Putamen (tissue), 1 donor: ENCODE measurements at regions not wholly inside any gene's neighbourhood (a gene's known extent, or its start where the extent isn't known, plus 50 kb on each side); places are given as distances from the start of the nearest gene placed in this dataset.

Source experiments
- DNase-seq: peaks from one replicate; pipeline ENCODE4 v3.0.0-alpha.2; 2016; ENCODE audit warnings: low spot score

DNA sequence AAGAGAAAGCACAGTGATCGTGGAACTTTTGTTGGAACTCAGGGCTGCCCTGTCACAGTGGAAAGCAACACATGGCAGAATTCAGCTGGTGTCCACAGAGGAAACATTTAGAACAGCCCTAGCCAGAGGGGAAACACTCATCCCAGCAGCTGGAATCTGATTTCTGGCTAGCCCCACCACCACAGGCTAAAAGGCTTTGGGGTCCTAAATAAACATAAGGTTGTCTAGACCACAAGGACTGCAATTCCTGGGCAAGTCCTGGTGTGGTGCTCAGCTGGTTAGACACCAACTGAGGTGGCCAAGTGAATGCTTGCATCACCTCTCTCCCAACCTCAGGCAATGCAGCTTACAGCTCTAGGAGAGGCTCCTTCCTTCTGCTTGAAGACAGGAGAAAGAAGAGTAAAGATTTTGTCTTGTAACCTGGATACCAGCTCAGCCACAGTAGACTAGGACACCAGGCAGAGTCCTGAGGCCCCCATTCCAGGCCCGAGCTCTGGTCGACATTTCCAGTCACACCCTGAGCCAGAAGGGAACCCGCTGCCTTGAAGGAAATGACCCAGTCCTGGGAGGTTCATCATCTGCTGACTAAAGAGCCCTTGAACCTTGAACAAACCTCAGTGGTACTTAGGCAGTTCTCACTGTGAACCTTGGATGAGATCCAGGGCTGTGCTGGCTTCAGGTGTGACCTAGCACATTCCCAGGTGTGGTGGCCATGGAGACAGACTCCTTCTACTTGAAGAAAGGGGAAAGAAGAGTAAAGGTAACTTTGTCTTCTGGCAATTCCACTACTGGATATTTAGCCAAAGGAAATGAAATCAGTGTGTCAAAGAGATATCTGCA, 85.4 kb upstream of the PLXNC1 start:
- DNase-seq: no peak

GRCh38 chr12:94070520-94070919, 77.9 kb upstream of the PLXNC1 start:
- DNase-seq: no peak

DNA sequence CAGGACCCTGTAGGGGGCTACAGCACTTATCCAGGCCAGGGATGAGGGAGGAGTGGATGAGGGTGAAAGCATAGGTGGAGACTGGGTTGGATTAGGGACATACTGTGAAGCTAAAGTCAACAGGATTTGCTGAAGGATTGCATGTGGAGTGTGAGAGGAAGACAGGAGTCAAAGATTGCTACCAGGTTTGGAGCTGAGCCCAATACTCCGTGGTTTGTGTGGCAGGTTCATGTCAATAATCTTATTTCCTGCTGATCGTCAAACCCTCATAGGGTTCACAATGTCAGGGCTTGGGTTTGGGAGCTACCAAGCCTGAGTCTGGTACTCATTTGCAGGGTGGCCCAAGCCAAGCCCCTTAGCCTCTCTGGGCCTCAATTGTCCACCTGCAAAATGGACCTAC, 77.1 kb upstream of the PLXNC1 start:
- no peak for DNase-seq

- no peak for DNase-seq
These were observed 74.8 kb upstream of the PLXNC1 start for GRCh38 chr12:94073441-94074051.

GRCh38 chr12:94074216-94074979, 74.0 kb upstream of the PLXNC1 start:
- peak; percentile 36 for DNase-seq

GRCh38 chr12:94074980-94075629, 73.3 kb upstream of the PLXNC1 start:
- DNase-seq: peak; percentile 21

- no peak for DNase-seq
These were observed 71.2 kb upstream of the PLXNC1 start for GRCh38 chr12:94077209-94077608.

- DNase-seq: no peak
These were observed 70.1 kb upstream of the PLXNC1 start for GRCh38 chr12:94078138-94078723.

DNA sequence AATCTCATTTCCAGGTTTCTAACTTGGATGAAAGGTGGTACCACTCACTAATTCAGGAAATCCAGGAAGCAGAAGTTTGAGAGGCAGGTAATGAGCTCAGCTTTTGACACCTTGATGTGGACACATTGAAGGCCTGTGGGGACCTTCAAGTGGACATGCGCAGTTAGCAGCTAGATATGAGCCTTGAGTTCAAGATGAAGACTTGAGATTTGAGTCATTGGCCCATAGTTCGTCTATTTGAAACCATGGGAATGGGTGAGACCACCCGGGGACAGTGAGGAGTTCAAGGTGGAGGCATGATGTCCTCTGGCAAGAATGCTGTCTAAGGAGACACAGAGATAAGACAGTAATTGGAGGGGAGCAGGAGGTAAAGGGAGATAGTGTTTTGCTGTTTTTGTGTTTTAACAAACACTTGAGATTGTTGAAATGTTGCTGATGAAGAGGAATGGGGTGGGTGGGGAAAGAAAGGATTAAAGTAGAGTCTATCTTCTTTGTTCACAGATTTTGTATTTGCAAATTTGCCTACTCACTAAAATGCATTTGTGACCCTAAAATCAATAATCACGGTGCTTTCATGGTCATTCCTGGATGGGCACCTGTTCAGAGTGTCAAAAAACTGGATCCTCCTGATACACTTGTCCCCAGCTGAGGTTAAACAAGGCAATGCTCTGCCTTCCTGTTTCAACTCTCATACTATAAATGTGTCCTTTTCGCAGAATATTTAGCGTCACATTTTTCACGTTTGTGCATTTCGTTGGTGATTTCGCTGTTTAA, 69.5 kb upstream of the PLXNC1 start:
- DNase-seq: no peak

DNA sequence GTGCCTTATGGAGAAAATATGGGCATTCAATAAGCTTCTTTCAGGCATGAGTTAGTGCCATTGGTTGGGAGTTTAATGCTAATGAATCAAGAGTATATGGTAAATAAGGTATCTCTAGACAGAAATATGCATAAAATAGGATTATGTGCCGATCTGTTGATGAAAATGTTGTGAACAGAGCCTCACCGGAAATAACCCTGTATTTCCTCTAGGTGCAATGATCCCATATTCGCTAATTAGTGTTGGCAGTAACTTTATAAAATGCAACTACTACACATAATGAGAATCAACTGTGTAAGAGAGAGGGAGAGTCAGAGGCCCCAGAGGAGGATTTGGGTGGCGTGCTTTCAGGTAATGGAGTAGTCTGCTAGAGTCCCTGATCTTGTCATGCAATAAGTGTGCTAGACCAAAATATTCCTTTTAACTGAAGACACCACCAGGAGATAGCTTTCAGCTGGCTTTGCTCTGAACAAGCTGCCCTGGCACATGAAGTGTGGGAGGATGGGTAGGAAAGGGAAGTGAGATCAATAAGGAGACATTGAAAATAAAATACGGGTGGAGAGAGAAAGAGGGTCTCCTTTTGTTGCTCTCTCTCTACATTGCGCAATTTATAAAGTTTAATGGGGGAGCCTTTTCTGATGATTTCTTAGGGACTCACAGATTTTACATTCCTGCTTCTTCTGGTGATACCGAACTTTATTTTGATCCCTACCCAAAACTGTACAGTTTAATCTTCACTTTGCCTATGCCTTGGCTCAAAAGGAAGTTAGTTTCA, 68.6 kb upstream of the PLXNC1 start:
- DNase-seq: no peak

DNA sequence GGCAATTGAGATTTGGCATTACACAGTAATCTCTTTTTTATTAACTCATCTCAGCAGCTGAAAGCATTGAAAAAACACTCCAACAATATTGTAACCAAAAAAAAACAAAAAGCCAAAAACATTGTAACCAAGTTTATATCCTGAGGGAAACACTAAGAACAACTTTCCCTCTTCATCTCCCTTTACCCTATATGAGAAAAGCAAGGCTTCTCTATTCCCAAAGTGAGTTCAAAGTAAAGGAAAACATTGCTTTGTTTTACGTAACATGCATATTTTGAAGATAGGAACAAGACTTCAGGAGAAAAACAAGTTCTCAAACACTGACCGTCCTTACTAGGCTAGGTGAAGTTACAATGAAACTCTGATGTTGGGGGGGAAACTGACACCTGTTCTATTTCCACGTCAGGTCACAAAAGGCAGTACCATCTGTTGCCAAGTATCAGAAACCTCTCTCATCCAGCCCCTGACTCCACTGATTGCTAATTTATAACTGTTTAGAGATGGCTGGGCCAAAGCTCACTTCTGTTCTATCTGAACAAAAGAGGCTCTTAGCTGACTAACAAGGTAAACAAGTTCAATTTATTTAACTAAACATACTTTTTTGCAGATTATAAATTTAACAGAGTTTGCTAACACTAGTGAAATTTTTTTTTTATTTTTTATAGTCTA, 67.9 kb upstream of the PLXNC1 start:
- DNase-seq: no peak

DNA sequence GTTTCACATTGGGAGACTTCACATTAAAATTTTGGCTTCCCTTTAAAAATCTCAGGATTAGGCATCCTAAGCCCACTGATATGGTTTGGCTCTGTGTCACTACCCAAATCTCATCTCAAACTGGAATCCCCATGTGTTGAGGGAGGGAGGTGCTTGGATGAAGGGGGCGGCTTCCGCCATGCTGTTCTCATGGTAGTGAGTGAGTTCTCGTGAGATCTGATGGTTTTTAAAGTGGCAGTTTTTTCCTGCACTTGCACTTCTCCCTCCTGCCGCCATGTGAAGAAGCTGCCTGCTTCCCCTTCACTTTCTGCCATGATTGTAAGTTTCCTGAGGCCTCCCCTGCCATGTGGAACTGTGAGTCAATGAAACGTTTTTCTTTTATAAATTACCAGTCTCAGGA, 65.7 kb upstream of the PLXNC1 start:
- no peak for DNase-seq

- no peak for DNase-seq
These were observed 58.5 kb upstream of the PLXNC1 start for GRCh38 chr12:94089891-94090290.

DNA sequence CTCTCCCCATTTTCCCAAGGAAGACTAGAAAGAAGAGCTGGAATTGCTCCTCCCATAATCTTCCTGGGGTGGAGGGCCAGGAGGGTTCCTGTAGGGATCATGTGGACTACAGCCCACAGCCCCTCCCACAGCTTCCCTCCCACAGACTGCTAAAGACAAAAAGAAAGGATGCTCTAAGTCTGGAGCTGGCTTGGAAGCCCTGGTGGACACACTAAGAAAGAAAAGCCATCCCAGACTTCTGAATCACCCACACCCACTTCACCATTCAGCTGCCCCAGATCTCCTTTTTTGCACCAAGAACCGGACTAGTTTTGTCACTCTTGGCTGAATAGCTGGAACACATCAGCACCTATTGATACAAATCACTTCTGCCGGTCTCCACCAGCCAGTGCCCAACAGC, 56.8 kb upstream of the PLXNC1 start:
- DNase-seq: no peak

DNA sequence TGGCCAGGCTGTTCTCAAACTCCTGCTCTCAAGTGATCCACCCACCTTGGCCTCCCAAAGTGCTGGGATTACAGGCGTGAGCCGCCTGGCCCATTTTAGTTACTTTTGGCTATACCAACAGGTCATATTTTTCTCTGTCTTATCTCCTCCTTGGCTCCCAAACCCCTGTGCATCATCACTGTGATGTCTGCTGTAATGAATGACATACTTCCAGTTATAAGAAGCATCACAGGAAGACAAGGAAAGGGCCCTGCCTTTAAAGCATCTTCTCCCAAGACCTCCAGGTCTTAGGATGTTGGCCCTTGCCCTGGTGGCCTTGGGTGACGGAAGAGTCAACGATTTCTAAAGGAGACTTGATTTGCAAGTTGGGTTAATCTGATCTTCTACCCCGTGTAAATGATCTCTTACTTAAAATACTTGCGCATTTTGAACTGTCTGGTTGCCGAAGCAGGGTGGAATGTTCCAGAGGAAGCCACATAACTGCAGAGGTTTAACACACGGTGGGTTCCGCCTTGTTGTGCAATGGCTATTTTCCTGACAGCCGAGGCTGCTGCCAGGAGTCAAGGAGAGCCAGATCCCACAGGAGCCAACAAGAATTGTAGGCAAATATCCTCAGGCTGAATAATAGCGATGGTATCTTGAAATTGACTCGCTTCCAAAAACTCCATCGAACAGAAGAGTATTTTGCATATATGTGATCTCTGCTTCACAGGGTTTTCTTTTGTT, 55.7 kb upstream of the PLXNC1 start:
- no peak for DNase-seq

- DNase-seq: no peak
These were observed 53.7 kb upstream of the PLXNC1 start for GRCh38 chr12:94094700-94095099.

DNA sequence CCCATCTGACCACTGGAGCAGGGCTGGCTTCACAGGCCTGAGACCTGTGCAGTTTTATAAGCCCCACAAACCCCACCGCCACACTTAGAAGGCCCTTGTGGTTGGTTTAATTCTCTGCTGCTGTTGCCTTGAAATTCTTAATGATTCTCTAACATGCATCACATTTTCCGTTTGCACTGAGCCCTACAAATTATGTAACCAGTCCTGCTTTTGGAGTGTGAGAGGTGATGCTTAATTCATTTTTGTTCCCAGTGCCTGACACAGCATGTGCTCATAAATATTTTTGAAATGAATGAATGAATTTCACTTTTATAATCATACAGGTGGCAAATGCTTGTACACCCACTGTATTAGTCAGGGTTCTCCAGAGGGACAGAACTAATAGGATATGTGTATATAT, 52.8 kb upstream of the PLXNC1 start:
- no peak for DNase-seq

- no peak for DNase-seq
These were observed 49.9 kb upstream of the PLXNC1 start for GRCh38 chr12:94098466-94098865.
